SK-N-SH (cell line): ENCODE measurements at regions not wholly inside any gene's neighbourhood (a gene's known extent, or its start where the extent isn't known, plus 50 kb on each side); places are given as distances from the start of the nearest gene placed in this dataset.

Source experiments
- EZH2phosphoT487 ChIP-seq: fragments of 200-600 bp; sonication (generic); IDR thresholded peaks from 2 replicates; pipeline ENCODE4 v1.6.1; 2017; ENCODE audit warnings: low read depth, mixed run types, mild to moderate bottlenecking, antibody characterized with exemption, moderate library complexity, borderline replicate concordance
- POLR2AphosphoS5 ChIP-seq: IDR thresholded peaks from 2 replicates; pipeline ENCODE4 v1.6.1; 2012; ENCODE audit warnings: low read depth, low read length
- RCOR1 ChIP-seq: fragments of 150-350 bp; IDR thresholded peaks from 2 replicates; pipeline ENCODE4 v1.6.1; 2017; ENCODE audit warnings: antibody characterized with exemption, low read length
- TF ChIP-seq, protein P1 (sequence below): IDR thresholded peaks from 2 replicates; pipeline ENCODE4 v1.4.0; 2012; ENCODE audit warnings: low read depth
- TF ChIP-seq, protein P2 (sequence below): fragments of 200-600 bp; sonication (generic); IDR thresholded peaks from 2 replicates; pipeline ENCODE4 v1.6.1; 2017; ENCODE audit warnings: antibody characterized with exemption, mild to moderate bottlenecking, moderate library complexity
- TF ChIP-seq, protein P3 (sequence below): IDR thresholded peaks from 2 replicates; pipeline ENCODE4 v1.6.1; 2012; ENCODE audit warnings: mild to moderate bottlenecking, low read depth, low read length, moderate library complexity

GRCh38 chr6:9896806-9897205 lies 518.1 kb downstream of the TFAP2A start:
- TF ChIP-seq, protein P1, sequence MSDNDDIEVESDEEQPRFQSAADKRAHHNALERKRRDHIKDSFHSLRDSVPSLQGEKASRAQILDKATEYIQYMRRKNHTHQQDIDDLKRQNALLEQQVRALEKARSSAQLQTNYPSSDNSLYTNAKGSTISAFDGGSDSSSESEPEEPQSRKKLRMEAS: no peak
- TF ChIP-seq, protein P2, sequence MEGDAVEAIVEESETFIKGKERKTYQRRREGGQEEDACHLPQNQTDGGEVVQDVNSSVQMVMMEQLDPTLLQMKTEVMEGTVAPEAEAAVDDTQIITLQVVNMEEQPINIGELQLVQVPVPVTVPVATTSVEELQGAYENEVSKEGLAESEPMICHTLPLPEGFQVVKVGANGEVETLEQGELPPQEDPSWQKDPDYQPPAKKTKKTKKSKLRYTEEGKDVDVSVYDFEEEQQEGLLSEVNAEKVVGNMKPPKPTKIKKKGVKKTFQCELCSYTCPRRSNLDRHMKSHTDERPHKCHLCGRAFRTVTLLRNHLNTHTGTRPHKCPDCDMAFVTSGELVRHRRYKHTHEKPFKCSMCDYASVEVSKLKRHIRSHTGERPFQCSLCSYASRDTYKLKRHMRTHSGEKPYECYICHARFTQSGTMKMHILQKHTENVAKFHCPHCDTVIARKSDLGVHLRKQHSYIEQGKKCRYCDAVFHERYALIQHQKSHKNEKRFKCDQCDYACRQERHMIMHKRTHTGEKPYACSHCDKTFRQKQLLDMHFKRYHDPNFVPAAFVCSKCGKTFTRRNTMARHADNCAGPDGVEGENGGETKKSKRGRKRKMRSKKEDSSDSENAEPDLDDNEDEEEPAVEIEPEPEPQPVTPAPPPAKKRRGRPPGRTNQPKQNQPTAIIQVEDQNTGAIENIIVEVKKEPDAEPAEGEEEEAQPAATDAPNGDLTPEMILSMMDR: no peak
- TF ChIP-seq POLR2AphosphoS5 (no peak), EZH2phosphoT487 (no peak), RCOR1 (no peak)
- TF ChIP-seq, protein P3, sequence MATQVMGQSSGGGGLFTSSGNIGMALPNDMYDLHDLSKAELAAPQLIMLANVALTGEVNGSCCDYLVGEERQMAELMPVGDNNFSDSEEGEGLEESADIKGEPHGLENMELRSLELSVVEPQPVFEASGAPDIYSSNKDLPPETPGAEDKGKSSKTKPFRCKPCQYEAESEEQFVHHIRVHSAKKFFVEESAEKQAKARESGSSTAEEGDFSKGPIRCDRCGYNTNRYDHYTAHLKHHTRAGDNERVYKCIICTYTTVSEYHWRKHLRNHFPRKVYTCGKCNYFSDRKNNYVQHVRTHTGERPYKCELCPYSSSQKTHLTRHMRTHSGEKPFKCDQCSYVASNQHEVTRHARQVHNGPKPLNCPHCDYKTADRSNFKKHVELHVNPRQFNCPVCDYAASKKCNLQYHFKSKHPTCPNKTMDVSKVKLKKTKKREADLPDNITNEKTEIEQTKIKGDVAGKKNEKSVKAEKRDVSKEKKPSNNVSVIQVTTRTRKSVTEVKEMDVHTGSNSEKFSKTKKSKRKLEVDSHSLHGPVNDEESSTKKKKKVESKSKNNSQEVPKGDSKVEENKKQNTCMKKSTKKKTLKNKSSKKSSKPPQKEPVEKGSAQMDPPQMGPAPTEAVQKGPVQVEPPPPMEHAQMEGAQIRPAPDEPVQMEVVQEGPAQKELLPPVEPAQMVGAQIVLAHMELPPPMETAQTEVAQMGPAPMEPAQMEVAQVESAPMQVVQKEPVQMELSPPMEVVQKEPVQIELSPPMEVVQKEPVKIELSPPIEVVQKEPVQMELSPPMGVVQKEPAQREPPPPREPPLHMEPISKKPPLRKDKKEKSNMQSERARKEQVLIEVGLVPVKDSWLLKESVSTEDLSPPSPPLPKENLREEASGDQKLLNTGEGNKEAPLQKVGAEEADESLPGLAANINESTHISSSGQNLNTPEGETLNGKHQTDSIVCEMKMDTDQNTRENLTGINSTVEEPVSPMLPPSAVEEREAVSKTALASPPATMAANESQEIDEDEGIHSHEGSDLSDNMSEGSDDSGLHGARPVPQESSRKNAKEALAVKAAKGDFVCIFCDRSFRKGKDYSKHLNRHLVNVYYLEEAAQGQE: no peak
